Adrenal gland (tissue), 5 donors: ENCODE measurements at regions not wholly inside any gene's neighbourhood (a gene's known extent, or its start where the extent isn't known, plus 50 kb on each side); places are given as distances from the start of the nearest gene placed in this dataset.

ENCODE experiments used
- CTCF ChIP-seq, 6 experiments: fragments of 450-650 bp in 4 of 6; fragments of 200-600 bp in 2 of 6; sonication (generic) in 1 of 6; IDR thresholded peaks; 1 replicate in 5 of 6; 2 replicates in 1 of 6; pipeline versions ENCODE4 v1.5.1 to v1.8.0; 2016 to 2021; ENCODE audit warnings: antibody characterized with exemption in 6 of 6, mild to moderate bottlenecking in 2 of 6, moderate library complexity in 1 of 6
- POLR2A ChIP-seq, 2 donors: fragments of 450-650 bp; IDR thresholded peaks; one replicate each; pipeline ENCODE4 v1.6.1; 2017; ENCODE audit warnings: antibody characterized with exemption in 2 of 2, mild to moderate bottlenecking in 2 of 2, moderate library complexity in 1 of 2
- donor health status: DM: no; HTN: no; CAD: no.

- TF ChIP-seq CTCF (IDR thresholded peaks at IDR 0.05) (no peak), POLR2A (IDR thresholded peaks at IDR 0.05) (no peak)
Observed at GRCh38 chr1:4165686-4166300, 265.7 kb upstream of the C1orf174 start.
